ENCODE measurements at regions not wholly inside any gene's neighbourhood (a gene's known extent, or its start where the extent isn't known, plus 50 kb on each side); places are given as distances from the start of the nearest gene placed in this dataset.

DNA sequence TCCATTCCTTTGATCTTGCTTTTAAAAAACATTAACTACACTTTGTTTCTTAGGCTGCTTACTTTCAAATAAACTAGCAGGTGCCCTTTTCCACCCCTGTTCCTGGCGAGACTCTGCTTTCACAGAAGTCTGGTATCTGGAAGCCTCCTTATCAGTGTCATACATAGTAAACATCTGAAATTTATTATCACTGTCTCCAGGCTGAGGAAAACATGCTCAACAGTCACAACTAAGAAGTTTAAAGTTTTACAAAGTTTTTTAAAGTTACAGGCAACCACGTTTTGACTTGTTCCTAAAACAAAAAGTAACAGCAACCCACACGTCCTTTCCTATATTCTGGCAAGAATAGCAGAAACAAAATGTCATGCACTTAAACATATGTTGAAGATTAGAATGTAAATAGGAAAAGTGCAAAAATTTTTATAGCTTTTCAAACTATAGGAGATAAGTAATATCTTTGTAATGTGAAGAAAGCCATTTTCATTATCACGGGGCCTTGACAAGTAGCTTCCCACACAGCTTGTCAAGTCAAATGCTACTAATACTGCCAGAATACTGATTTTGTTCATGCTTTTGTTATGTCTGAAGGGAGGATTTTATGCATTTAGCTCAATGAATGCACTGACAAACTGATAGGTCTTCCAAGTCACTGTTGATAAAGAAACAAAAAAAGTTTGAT, 275.2 kb upstream of the KCNMB2 start:
- Histone ChIP-seq H3K36me3 (ENCODE audit: insufficient read depth) (no peaks in the 10 kb centered on the region), H3K4me3 (ENCODE audit: low read depth, low read length) (no peak overlapping the region), H3K4me1 (ENCODE audit: insufficient read depth) (no peaks in the 10 kb centered on the region), H3K27ac (ENCODE audit: low read depth) (no peak overlapping the region)
- peak; percentile 23 for DNase-seq (ENCODE audit: extremely low spot score)
- 14% methylated on average over 4 of the region's 4 CpGs for WGBS

DNA sequence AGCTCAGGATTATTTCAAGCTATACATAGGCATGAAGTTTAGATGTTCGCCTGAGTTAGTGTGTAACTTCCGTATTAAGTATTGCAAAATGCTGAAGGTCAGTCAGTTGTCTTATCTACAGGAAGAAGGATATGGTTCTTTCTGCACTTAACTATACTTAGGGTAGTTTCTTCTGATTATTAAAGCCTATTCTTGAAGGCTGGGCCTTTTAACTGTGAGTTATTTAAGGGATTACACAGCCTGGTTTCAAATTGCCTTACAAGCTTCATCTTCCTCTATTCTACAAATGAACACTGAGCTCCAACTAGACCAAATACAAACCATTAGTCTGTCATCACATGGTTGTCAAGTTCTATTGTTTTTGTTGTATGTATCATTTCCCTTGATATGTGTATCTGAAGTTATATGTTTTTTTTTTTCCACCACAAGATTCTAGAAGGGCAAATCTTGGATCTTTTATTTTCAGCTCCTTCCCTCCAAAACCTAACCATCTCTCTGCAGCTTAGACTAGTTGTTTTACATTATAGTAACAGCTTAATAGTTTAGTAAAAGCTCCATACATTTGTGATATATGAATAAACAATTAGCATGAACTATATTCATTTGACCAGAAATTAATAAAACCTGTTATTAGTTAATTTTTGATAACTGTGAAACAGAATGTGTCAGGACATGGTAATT, 272.9 kb upstream of the KCNMB2 start:
- no peaks in the 10 kb centered on the region for H3K4me1 ChIP-seq (ENCODE audit: insufficient read depth)
- no peak for DNase-seq (ENCODE audit: extremely low spot score)
- H3K36me3 ChIP-seq (ENCODE audit: insufficient read depth) = no peaks in the 10 kb centered on the region
- H3K4me3 ChIP-seq (ENCODE audit: low read depth, low read length) = no peak overlapping the region
- 90% methylated on average over 2 of the region's 2 CpGs for WGBS
- H3K27ac ChIP-seq (ENCODE audit: low read depth) = no peak overlapping the region

DNA sequence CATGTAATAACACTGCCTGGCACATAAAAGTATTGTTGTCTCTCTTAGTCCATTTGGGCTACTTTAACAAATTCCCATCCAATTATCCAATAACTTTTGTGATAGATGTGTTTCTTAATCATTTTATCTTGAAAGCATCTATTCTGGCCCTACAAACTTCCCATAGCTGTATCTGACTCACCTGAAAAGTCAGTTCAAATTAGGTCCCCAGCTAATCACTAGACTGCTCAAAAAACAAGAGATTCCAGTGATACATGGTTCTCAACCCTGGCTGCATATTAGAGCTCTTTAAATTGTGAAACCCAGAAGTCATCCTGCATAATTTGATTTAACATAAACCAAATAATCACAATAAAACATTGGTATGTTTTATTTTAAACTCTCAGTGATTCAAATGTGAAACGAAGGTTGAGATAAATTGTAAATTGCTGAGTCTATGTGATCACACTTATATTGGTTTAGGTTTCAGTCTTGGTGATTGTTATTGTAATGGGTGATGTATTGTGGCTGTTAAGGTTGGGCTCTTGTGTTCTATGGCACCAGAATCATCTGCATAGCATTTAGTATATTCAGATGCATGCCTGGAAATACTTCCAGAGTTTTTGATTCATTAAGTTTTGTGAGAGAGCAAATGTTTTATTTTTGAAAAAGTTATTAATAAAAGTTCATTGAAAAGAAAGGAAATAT, 268.9 kb upstream of the KCNMB2 start:
- Histone ChIP-seq H3K4me3 (ENCODE audit: low read depth, low read length) (no peak overlapping the region), H3K27ac (ENCODE audit: low read depth) (no peak overlapping the region), H3K4me1 (ENCODE audit: insufficient read depth) (no peaks in the 10 kb centered on the region), H3K36me3 (ENCODE audit: insufficient read depth) (no peaks in the 10 kb centered on the region)
- DNase-seq (ENCODE audit: extremely low spot score) = no peak
- 56% methylated on average over 1 of the region's 1 CpG for WGBS

GRCh38 chr3:178270838-178271237, 265.4 kb upstream of the KCNMB2 start:
- 85% methylated on average over 4 of the region's 4 CpGs for WGBS
- Histone ChIP-seq H3K4me3 (ENCODE audit: low read depth, low read length) (no peak overlapping the region), H3K36me3 (ENCODE audit: insufficient read depth) (no peaks in the 10 kb centered on the region), H3K4me1 (ENCODE audit: insufficient read depth) (no peaks in the 10 kb centered on the region), H3K27ac (ENCODE audit: low read depth) (no peak overlapping the region)
- DNase-seq (ENCODE audit: extremely low spot score) = no peak

DNA sequence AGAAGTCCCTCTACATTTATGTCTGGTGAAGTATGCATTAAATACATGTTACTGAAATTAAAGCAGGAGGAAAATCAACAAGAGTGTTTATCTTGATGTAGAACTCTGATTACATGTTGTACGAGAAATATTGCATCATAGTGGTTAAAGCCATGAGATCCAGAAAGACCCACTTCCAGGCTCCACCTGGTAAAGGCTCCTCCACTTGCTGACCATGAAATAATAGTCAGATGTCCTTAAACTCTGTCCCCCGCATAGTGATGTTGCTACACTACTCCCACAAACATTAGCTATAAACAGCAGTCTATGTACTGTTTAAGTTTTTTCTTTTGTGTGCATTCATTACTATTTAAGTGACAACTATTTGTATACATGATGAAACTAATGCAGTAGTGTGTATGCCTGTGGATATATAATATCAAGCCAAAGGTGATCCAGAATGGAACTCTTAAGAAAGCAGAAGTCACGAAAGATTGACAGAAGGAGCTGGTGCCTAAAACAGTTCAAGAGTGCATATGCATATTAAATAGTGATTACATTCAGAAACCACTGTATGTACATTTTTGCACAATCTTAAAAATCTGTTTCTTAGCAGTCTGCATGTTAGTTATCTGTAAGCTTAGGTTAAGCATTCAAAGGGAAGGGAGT, 264.4 kb upstream of the KCNMB2 start:
- Histone ChIP-seq H3K4me1 (ENCODE audit: insufficient read depth) (no peaks in the 10 kb centered on the region), H3K27ac (ENCODE audit: low read depth) (no peak overlapping the region), H3K4me3 (ENCODE audit: low read depth, low read length) (no peak overlapping the region), H3K36me3 (ENCODE audit: insufficient read depth) (no peaks in the 10 kb centered on the region)
- no peak for DNase-seq (ENCODE audit: extremely low spot score)
- WGBS = 86% methylated on average over 3 of the region's 3 CpGs

GRCh38 chr3:178272841-178273240, 263.4 kb upstream of the KCNMB2 start:
- WGBS = 92% methylated on average over 3 of the region's 3 CpGs

DNA sequence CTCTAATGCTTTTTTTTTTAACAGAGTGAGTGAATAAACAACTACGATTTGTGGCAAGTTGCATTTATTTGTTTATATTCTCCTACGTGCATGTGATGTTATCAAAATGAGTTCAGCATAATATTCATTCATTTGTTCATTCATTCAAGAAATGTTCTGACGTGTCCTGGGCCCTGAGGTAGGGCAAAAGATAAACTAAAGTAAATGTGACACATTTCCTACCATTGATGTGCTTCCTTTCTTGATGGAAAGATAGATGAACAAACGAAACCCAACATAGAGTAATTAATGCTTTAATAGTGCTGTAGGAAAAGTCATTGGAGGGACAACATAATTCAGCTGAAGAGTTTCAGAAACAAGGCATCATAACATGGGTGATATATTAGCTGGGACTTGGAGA, 261.5 kb upstream of the KCNMB2 start:
- no peak for DNase-seq (ENCODE audit: extremely low spot score)
- Histone ChIP-seq H3K4me1 (ENCODE audit: insufficient read depth) (no peaks in the 10 kb centered on the region), H3K4me3 (ENCODE audit: low read depth, low read length) (no peak overlapping the region), H3K36me3 (ENCODE audit: insufficient read depth) (no peaks in the 10 kb centered on the region), H3K27ac (ENCODE audit: low read depth) (no peak overlapping the region)
- 78% methylated on average over 4 of the region's 4 CpGs for WGBS

More at GRCh38 chr3:178272841-178273240, 263.4 kb upstream of the KCNMB2 start:
- DNase-seq (ENCODE audit: extremely low spot score) = no peak
- Histone ChIP-seq H3K27ac (ENCODE audit: low read depth) (no peak overlapping the region), H3K36me3 (ENCODE audit: insufficient read depth) (no peaks in the 10 kb centered on the region), H3K4me1 (ENCODE audit: insufficient read depth) (no peaks in the 10 kb centered on the region), H3K4me3 (ENCODE audit: low read depth, low read length) (no peak overlapping the region)

- Histone ChIP-seq H3K4me3 (ENCODE audit: low read depth, low read length) (no peak overlapping the region), H3K4me1 (ENCODE audit: insufficient read depth) (no peaks in the 10 kb centered on the region), H3K36me3 (ENCODE audit: insufficient read depth) (no peaks in the 10 kb centered on the region), H3K27ac (ENCODE audit: low read depth) (no peak overlapping the region)
- no peak for DNase-seq (ENCODE audit: extremely low spot score)
Measured at GRCh38 chr3:178275311-178275710, 260.9 kb upstream of the KCNMB2 start.

DNA sequence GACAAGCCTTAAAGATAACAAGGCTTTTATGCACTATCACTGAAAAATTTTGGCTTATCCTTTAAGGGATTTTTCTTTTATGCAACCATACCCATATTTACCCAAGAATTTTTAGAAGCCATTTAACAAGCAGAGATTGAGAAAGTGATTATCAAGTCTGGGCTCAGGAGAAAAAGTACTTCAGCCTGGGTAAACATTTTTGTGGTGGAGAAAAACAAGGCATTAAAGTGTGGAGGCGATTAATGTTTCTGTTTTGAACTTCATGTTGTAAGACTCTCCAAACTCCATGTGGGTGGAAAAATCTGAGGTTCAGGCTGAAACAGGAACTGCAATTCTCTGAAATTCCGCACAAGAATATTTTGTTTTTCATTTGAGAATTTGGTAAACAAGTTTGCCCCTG, 260.4 kb upstream of the KCNMB2 start:
- Histone ChIP-seq H3K36me3 (ENCODE audit: insufficient read depth) (no peaks in the 10 kb centered on the region), H3K4me1 (ENCODE audit: insufficient read depth) (no peaks in the 10 kb centered on the region), H3K27ac (ENCODE audit: low read depth) (peak overlapping the region; percentile 5), H3K4me3 (ENCODE audit: low read depth, low read length) (no peak overlapping the region)
- DNase-seq (ENCODE audit: extremely low spot score) = no peak
- WGBS = 58% methylated on average over 2 of the region's 2 CpGs

DNA sequence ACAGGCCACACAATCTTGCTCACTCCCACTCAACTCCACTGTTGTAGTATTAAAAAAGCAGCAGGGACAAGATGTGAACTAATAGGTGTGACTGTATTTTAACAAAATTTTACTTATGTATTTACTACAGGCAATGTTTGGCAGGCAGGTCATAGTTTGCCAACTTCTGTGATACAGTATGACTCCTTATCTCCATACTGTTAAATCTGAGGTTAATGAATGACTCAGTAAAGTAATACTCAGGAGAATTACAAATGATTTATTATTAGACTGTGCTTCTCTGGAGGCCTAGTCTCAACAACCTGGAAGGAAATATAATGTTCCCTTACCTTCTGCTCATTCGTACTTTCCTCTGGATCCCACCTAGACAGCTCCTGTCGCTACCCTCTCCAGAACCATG, 258.6 kb upstream of the KCNMB2 start:
- no peak overlapping the region for H3K4me3 ChIP-seq (ENCODE audit: low read depth, low read length)
- H3K36me3 ChIP-seq (ENCODE audit: insufficient read depth) = no peaks in the 10 kb centered on the region
- no peak for DNase-seq (ENCODE audit: extremely low spot score)
- no peaks in the 10 kb centered on the region for H3K4me1 ChIP-seq (ENCODE audit: insufficient read depth)
- WGBS = 85% methylated on average over 2 of the region's 2 CpGs
- H3K27ac ChIP-seq (ENCODE audit: low read depth) = no peak overlapping the region

DNA sequence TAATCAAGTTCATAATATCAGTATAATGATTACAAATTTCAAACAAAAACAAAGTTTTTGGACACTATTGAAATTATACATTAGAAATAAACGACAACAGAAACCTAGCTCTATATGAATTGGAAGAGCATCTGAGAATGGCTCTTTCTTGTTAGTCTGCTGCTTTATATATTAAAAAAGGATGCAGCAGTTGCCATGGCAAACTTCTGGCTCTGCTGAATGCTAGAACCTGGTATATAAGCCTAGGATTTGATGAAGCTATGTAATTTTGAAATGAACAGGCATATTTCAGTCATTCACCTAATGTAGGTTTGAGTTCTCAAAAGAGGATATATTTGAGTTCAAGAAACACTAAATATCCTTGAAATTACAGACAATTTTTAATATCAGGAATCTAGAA, 252.7 kb upstream of the KCNMB2 start:
- Histone ChIP-seq H3K36me3 (ENCODE audit: insufficient read depth) (no peaks in the 10 kb centered on the region), H3K4me1 (ENCODE audit: insufficient read depth) (no peaks in the 10 kb centered on the region), H3K4me3 (ENCODE audit: low read depth, low read length) (no peak overlapping the region), H3K27ac (ENCODE audit: low read depth) (no peak overlapping the region)
- DNase-seq (ENCODE audit: extremely low spot score) = no peak
- 92% methylated on average over 1 of the region's 1 CpG for WGBS

- Histone ChIP-seq H3K36me3 (ENCODE audit: insufficient read depth) (no peaks in the 10 kb centered on the region), H3K27ac (ENCODE audit: low read depth) (no peak overlapping the region), H3K4me3 (ENCODE audit: low read depth, low read length) (no peak overlapping the region), H3K4me1 (ENCODE audit: insufficient read depth) (no peaks in the 10 kb centered on the region)
- WGBS = 89% methylated on average over 1 of the region's 1 CpG
- no peak for DNase-seq (ENCODE audit: extremely low spot score)
Measured at GRCh38 chr3:178284181-178284580, 252.1 kb upstream of the KCNMB2 start.

DNA sequence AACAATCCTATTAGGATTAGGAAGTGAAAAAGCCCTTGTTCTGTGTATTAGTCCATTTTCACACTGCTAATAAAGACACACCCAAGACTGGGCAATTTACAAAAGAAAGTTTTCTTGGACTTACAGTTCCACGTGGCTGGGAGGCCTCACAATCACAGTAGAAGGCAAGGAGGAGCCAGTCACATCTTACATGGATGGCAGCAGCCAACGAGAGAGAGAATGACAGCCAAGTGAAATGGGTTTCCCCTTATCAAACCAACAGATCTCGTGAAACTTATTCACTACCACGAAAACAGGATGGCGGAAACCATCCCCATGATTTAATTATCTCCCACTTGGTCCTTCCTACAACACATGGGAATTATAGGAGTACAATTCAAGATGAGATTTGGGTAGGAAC, 248.2 kb upstream of the KCNMB2 start:
- Histone ChIP-seq H3K27ac (ENCODE audit: low read depth) (no peak overlapping the region), H3K4me3 (ENCODE audit: low read depth, low read length) (no peak overlapping the region), H3K4me1 (ENCODE audit: insufficient read depth) (no peaks in the 10 kb centered on the region), H3K36me3 (ENCODE audit: insufficient read depth) (no peaks in the 10 kb centered on the region)
- 91% methylated on average over 5 of the region's 5 CpGs for WGBS
- DNase-seq (ENCODE audit: extremely low spot score) = no peak

All from urinary bladder (tissue), 3 donors.